NCI-H460 (cell line): ENCODE measurements at regions not wholly inside any gene's neighbourhood (a gene's known extent, or its start where the extent isn't known, plus 50 kb on each side); places are given as distances from the start of the nearest gene placed in this dataset.

ENCODE experiments used
- DNase-seq: peaks from one replicate; pipeline ENCODE4 v3.0.0-alpha.2; 2016; ENCODE audit warnings: low read depth; ENCODE audit errors: extremely low read depth

- DNase-seq: no peak
Measured at GRCh38 chr12:24195063-24195462, 245.6 kb upstream of the SOX5 start.

DNA sequence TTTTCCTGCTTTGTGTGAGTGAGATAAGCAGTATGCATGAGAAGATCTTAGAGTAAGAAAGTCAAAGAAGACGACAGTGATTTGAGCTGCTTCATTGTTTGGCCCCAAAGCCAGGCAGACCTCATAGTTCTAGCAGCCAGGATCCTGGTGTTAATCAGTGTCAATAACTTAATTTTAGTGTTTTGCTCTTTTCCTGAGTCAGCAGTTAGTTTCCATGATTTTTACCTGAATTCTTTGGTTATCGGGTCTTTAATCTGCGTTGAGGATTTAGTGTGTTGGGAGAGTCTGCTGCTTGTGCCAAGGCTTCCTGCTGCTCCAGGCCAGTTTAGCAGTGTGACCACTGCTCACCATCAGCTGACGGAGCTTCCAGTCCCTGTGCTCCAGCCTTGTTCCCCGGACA, 241.6 kb upstream of the SOX5 start:
- DNase-seq: no peak

GRCh38 chr12:24185782-24186181, 236.3 kb upstream of the SOX5 start:
- DNase-seq: no peak

DNA sequence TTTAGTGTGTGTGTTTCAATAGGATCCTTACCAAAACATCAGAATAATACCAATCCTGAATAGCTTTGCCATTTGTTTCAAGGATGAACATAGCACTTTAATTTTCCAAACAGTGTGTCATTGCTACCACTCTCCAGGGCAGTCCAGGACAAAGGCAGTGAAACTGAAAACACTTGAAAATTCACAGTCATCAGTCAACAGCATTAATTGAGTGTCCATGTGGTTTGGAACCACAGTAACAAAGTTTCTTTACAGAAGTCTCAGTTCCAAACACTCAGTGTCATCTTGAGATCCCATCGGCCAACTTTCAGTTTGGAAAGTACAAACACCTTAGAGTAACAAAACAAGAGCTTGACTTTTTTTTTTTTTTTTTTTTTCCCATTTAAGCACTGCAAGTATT, 228.4 kb upstream of the SOX5 start:
- no peak for DNase-seq

DNA sequence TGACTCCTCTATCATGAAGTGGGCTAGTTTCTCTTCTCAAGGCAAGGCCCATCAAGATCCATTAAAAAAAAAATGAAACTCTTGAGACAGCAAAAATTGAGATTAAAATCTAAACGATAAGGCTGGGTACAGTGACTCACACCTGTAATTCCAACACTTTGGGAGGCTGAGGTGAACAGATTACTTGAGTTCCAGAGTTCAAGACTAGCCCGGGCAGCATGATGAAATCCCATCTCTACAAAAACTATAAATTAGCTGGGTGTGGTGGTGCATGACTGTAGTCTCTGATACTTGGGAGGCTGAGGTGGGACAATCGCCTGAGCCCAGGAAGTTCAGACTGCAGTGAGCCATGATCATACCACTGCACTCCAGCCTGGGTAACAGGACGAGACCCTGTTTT, 226.5 kb upstream of the SOX5 start:
- DNase-seq: no peak

GRCh38 chr12:24175284-24175683, 225.8 kb upstream of the SOX5 start:
- no peak for DNase-seq

- DNase-seq: no peak
Measured at GRCh38 chr12:24173067-24173466, 223.6 kb upstream of the SOX5 start.

DNA sequence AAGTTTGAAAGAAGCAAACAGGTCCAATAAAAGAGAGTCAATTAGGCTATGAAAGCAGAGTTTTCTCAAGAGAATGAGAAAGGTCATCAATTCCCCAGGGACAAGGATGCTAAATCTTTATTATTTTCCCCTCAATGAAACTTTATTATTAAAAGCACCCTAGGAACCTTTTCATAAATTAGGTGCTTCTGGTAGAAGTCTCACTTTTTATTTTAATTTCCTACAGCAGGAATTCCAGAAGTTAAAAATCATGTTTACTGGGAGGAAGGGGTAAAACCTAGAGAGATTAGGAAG, 223.2 kb upstream of the SOX5 start:
- no peak for DNase-seq

DNA sequence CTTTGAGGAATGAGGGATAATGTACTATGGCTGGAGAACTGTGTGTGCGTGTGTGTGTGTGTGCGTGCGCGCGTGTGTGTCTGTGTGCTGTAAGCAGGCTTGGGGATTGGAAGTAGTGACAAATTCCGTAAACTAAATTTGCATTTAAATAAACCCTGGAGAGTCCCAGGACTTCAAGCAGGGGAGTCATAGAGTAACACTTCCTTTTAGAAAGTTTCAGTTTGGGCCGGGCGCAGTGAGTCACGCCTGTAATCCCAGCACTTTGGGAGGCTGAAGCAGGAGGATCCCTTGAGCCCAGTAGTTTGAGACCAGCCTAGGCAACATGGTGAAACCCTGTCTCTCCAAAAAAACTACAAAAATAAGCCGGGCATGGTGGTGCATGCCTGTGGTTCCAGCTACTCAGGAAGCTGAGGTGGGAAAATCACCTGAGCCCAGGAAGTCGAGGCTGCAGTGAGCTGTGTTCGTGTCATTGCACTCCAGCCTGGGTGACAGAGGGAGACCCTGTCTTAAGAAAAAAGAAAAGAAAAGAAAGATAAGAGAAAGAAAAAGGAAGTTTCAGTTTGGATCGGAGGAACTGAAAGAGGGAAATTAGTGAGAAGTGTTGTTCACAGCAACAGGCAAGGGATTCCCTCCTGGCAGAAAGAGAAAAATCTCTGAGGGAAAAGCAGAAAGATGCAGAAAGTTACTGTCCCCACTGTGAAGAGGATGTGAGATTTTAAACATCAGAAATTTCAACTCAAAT, 222.7 kb upstream of the SOX5 start:
- no peak for DNase-seq

DNA sequence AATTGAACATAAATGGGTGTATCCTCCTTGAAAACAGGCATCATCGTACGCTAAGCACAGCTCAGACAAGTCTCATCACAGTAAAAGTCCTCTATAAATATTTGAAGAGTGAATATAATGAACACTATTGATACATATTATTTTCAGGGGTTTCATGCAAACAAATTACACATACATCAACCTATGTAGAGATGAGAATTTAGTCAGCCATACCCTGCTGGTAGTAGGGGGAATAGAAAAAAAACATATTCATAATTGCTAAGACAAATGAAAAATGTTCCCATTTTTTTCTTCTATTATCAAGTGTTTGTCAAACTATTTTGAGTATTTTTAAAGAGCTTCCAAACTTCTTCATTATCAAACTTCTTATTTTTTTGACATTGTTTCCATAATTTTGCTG, 205.6 kb upstream of the SOX5 start:
- no peak for DNase-seq

DNA sequence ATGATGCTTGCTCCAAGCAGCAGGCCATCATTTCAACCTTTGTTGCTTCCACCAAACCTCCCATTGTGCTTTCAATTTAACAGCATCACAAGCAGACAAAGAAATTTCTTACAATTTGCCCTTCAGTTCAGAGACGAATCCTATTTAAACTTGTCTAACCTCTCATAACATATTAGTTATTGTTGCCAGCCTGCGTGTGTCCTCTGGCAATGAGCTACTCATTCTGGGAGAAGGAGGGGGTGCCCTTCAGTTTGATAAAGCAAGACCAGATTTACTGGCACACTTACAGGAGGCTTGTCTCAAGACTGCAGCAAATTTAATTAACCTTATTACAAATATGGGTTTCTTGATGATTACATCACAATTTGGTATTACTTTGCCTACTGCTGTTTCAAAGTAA, 203.6 kb upstream of the SOX5 start:
- DNase-seq: no peak

GRCh38 chr12:24152270-24152669, 202.8 kb upstream of the SOX5 start:
- no peak for DNase-seq

GRCh38 chr12:24143928-24144327, 194.5 kb upstream of the SOX5 start:
- no peak for DNase-seq

GRCh38 chr12:24139035-24139434, 189.6 kb upstream of the SOX5 start:
- no peak for DNase-seq

DNA sequence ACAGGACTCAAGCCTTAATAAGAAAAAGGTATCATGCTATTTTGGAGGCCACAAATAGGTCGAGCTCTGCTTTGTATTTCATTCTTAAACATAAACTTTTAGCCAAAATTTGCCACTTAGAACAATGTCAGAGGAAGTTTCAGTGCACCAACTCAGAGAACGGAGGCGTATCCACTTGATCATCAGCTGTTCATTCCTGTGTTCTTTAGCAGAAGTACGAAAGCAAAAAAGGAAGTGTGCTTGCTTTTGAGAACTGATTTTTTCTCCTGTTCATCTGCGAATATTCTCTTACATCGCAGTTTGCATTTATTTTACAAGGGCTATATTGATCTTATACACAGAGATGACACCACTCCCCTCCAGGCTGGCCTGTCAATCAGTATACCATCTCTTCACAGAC, 188.6 kb upstream of the SOX5 start:
- DNase-seq: no peak

- DNase-seq: no peak
Measured at GRCh38 chr12:24135158-24135850, 185.8 kb upstream of the SOX5 start.

DNA sequence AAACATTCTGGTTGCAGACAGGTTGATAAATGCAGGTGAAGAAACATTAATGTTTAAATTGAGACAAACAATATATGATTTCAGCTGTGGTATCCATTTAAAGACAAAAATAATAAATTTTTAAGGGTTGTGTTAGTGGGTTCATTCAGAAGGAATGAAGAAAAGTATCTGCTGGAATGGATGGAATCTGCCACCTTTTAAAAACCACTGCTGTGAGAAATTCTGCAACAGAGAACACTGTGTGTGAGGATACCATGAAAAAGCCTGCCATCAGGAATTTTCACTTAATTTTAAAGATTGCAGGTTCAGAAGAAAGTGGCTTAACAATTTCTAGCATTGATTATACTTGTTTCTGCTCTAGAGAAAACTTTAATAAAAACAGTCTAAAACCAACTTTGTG, 184.6 kb upstream of the SOX5 start:
- no peak for DNase-seq

DNA sequence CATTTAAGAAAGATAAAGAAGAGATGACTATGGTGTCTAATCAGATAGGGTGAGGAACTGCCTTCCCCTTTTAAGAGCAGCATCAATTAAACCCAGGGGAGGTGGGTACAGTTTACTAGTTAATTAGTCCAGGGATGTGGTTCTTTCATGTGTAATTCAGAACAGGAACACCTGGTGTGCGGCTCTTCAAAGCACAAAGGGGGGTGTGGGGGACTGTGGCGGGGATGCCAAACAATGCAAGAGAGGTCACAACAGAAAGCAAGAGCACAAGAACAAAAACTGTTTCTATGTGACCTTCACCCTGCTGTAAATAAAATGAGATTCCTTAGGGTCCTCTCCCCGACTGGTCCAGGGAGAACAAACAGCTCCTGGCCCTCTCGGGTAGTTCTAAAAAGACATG, 183.9 kb upstream of the SOX5 start:
- DNase-seq: no peak

- DNase-seq: no peak
Measured at GRCh38 chr12:24127919-24128721, 178.7 kb upstream of the SOX5 start.

DNA sequence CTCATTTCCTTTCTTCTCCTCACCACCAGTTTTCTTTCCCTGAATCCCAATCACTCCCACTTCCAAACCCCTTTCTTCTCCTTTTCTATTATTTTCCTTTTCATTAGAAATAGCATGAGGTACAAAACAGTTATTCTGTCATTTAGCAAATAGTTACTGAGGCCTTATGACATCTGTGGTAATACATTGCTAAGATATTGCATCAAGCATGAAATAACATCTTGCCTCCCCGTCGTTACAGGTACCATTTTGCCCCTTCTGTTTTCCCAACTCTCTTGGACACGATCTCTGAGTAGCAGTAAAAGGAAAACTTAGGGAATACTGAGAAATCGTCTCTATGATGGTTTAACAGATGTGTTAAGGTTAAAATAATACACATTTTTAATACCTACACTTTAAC, 175.8 kb upstream of the SOX5 start:
- no peak for DNase-seq

DNA sequence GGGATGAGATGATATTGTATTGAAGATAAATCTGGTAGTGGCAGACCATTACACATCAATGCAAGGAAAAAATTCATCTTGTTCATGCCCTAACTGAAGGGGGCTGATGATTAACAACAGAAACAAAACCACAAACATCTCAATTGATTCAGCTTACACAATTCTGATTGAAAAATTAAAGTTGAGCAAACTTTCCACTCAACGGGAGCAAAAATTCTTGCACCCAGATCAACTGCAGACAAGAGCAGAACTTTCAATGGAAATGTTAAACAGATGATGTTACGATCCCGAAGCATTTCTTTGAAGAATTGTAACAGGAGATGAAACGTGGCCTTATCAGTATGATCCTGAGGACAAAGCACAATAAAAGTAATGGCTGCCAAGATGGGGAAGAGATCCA, 172.4 kb upstream of the SOX5 start:
- no peak for DNase-seq

- DNase-seq: no peak
Measured at GRCh38 chr12:24118668-24119067, 169.2 kb upstream of the SOX5 start.
